COLO829 (cell line): ENCODE measurements at regions not wholly inside any gene's neighbourhood (a gene's known extent, or its start where the extent isn't known, plus 50 kb on each side); places are given as distances from the start of the nearest gene placed in this dataset.
A peak's percentile ranks its signal among the peaks of the same experiment; 100 is the strongest.

ENCODE experiments used
- DNase-seq: peaks from one replicate; pipeline ENCODE4 v3.0.0; 2012; ENCODE audit warnings: low spot score

DNA sequence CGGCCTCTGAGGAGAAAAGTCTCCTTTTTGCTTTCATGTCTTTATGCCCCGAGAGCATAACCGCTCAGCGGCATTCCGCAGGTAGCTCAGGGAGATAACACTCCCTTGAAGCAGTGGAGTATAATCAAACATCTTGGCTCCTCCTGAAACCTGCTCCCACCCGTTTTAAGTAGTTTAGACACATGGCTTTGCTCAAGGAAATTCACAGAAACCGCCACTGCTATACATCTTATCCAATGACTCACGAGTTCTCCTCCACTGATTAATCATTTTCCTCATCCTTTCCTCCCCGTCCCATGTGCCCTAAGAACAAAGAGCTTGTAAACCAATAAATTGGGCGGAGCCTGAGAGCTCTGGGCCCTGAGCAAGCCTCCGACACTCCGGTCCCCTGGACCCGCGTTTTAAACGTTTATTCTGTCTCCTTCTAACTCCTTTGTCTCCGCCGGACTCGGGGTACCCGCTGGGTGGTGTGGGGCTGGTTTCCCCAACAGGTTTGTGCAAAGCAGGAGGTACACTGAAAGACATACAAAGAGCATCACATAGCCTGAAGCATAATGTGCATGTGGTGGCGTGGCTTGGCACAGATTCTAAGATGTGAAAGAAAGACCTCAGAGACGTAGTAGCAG lies 401.2 kb downstream of the TLL1 start:
- DNase-seq, result no peak

GRCh38 chr4:166274775-166275174 lies 401.7 kb downstream of the TLL1 start:
- no peak for DNase-seq

- DNase-seq, result no peak
Observed at GRCh38 chr4:166277401-166277800, 404.4 kb downstream of the TLL1 start.

DNA sequence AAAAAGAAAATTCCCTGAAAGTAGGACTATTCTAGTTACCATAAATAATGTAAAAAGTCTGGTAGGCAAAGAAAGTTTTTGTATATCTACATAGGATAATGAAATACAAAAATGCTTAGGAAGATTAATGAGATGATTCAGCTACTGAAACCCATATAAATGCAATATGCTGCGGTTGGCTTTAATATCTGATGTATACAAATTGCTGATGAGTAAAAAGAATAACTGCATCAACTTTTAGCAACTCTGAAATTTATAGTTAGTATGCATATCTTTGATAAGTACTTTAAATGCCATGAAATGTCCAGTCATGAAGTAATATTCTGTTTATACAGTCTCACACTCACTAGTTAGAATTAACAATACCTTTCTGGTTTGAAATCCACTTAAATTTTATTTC lies 404.8 kb downstream of the TLL1 start:
- no peak for DNase-seq

- DNase-seq, result no peak
Observed at GRCh38 chr4:166279261-166279660, 406.2 kb downstream of the TLL1 start.

- no peak for DNase-seq
Observed at GRCh38 chr4:166280642-166281041, 407.6 kb downstream of the TLL1 start.

DNA sequence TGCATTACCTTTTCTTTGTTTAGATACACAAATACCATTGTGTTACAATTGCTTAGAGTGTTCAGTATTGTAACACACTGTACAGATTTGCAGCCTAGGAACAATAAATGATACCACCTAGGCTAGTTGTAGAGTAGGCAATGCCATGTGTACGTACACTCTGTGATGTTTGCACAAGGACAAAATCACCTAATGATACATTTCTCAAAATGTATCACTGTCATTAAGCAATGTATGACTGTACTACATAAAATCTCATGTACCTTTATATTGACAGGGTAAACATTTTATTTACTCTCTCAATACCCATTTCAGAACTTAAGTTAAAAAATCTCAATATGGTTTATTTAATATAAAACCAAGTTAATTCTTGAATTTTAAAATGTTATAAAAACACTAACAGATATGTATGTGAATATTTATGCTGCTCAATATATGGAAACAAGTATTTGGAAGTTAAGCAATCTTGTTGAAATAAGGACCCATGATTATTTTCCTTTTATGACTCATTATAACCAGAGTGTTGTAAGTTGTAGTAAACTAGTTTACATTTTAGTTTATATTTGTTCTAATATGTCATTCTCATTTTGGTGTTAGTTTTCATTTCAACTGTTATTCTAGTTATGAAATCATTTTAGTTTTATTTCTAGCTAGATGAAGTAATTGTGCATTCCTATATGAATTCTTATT lies 409.2 kb downstream of the TLL1 start:
- no peak for DNase-seq

DNA sequence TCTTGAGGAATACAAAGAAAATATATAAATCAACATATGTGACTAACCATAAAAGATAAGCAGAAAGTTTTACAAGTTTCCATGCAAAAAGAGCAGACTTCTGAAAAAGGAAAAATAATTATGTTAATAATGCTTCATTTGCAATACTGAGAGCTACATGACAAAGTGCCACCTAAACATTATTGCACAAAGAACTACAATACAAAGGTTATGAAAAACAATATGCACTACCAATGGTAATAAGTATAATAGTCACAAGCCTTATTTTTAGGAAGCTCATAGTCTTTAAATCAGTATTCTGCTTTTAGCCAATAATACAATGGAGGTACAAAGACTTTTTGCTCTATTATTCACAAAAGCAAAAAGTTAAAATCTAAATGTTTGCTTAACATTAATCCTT lies 411.2 kb downstream of the TLL1 start:
- DNase-seq, result no peak

DNA sequence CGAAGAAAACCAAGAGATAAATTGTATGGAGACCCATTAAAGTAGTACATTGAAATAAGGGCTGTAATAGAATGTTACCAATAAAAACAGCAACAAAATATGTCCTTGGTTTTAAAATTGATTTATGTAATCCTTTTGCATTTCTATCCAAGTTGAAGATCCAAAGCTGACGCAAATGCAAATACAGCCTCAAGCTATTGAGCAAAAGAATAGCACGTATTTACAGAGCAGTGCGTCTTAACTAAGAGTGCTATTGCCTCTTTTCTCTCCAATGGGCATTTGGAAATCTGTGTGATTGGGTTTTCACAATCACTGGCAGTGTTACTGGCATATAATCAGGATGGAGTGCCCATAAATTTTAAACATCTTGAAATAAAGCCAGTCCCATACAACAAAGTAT lies 417.4 kb downstream of the TLL1 start:
- DNase-seq, result no peak

GRCh38 chr4:166293556-166293955 lies 420.5 kb downstream of the TLL1 start:
- DNase-seq, result no peak

DNA sequence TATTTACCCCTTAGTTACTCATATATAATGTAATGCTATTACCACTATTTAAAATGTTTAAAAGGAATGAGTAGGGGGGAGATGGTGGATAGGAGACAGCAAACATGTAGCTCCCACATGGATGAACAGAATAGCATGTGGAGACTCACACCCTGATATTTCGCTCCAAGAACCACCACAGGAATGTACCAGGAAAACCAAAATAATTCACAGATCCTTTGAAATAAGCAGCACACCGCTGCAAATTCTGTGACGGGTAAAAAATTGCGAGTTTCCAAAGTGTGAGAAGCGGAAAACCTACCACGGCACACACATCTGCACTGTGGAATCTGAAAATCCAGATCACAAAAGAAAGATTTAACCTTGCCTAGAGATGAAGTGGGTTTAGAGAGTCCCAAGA lies 428.2 kb downstream of the TLL1 start:
- DNase-seq, result no peak

DNA sequence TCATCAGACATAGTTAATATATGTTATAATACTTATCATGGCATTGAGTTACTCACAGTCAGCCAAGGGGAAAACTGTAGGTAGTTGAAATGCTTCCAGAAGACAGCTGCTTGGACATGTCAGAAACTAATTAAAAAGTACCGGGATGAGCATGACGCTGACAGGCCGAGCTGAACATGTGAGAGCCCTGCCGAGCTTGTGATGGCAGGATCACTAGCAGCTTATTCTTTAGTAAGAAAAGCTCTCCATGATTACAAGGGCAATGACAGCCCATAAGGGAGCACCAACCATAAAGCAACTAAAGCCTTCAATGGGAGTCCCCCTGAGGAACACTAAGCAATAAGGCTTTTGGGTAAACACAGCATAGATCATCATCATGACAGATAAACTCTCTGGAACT lies 435.6 kb downstream of the TLL1 start:
- DNase-seq, result no peak

GRCh38 chr4:166309286-166309685 lies 436.2 kb downstream of the TLL1 start:
- no peak for DNase-seq

- DNase-seq, result no peak
Observed at GRCh38 chr4:166311169-166311568, 438.1 kb downstream of the TLL1 start.

GRCh38 chr4:166312166-166312565 lies 439.1 kb downstream of the TLL1 start:
- DNase-seq, result no peak

DNA sequence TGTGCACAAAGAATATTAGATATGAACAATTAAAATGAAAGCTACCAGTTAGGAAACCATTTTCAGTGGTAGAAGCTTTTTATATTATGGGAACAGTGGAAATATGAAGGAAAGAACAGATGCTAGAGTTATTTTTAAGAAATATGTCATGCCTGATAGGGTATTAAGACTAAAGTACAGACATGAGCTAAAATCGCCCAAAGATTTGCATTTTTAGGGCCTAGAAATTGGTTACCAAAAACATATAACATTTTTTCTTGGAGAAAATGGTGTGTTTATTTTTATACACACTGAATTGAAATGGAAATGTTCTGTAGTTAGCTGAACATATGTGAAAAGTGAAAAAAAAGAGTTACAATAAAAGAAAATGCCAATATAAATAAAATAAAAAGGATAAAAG lies 441.9 kb downstream of the TLL1 start:
- no peak for DNase-seq

GRCh38 chr4:166315721-166316467 lies 442.9 kb downstream of the TLL1 start:
- no peak for DNase-seq

DNA sequence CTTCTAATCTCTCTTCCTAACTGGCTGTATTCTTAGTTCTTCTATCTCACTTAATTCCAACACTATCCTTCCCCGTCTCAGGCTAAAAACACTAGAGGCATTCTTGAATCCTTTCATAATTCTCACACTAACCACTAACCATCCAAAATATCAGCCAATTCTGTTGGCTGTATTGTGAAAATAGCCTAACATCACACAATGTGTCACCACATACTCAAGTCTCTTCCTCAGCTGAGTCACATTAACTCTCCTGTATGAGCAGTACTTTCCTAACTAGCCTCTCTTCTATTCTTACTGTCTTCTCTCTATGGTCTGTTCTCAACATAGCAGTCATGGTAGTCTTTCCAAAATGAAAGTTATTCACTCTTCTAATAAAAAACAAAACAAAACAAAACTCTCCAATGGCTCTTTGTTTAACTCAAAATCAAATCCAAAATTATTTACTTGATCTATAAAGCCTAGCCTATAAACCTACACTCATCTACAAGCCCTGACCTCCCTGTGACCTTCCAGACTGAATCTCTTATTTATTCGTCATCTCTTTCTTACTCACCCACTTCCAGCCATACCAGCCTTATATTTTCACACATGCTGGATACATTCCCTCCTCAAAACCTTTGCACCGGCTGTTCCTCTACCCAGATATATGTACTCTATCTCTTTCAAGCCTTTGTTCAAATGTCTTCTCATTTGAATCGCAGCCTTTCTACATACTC lies 445.9 kb downstream of the TLL1 start:
- DNase-seq, result peak; percentile 13

DNA sequence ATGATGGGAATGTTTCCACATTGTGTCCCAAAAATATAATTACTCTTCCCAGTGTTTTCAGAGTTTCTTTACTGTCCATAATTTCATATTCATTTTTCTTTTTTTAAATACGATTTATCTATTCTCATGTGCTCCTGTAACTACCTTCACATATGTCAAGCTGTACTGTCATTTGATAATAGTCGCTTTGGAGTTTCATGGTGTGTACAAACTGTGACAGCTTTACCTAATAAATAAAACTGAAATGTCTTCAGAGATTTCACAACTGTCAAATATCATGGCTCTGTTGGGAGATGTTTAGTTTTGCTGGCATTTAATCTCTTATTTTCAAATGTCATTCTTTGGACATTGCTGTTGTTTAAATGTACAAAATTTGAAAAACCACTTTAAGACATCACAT lies 450.2 kb downstream of the TLL1 start:
- no peak for DNase-seq

DNA sequence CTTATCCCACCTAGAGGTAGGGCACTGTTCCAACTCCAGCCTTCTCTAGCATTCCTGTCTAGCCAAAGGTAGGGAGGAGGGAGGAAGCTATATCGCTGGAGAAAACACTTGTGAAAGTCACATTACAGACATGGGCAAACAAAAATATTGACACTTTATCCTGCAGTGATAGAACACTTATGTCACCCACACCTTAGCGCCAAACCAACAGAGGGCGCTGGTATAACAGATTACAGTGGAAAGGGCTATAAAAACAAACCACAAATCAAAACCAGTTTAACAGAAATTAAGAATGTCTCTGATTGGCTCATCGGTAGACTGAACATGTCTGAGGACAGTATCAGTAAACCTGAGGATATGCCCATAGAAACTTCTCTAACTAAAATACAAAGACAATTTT lies 451.3 kb downstream of the TLL1 start:
- DNase-seq, result no peak

DNA sequence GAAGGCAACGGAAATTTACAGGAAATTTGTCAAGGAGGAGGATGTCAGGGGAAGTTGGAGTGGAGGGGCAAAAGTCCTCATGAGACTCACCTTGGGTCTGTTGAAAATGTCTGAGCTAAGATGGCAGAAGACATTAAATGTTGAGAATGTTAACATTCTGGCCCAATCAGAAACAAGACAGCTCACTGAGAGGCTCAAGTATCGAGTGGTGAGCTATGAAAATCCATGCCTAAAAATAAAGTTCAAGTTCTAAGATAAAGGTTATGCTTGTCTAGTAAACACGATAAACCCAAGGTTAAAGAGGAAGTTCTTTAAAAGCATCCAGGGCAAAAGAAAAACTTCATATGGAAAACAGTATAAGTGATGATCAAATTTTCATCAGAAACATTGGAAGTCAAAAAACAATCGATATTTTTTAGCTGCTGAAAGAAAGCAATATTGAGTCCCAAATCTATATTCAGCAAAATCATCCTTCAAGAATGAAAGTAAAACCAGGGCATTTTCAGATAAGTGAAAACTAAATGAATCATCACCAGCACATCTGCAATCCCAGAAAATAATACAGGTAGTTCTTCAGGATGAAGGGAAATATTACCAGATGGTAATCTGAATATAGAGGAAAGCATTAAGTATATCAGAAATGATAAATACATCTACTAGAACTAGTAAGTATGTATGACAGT lies 462.4 kb downstream of the TLL1 start:
- no peak for DNase-seq

- no peak for DNase-seq
Observed at GRCh38 chr4:166341992-166342391, 469.0 kb downstream of the TLL1 start.
